IMR-90 (cell line): ENCODE measurements at regions not wholly inside any gene's neighbourhood (a gene's known extent, or its start where the extent isn't known, plus 50 kb on each side); places are given as distances from the start of the nearest gene placed in this dataset.

Source experiments
- ATAC-seq: fragments of 200-7000 bp; cut with Tn5 transposase; 2 replicates; pipeline ENCODE4 v1.9.1; 2020; ENCODE audit warnings: low read depth, mild to moderate bottlenecking, moderate library complexity
- BruUV-seq: library from RNA; stranded (reverse); fragments of 400-500 nt; replicated peaks from 2 replicates; lab custom pipeline; 2021; lab: Mats Ljungman, UMichigan
- CTCF ChIA-PET: fragments of 300-600 bp; formaldehyde crosslinking; extraction: SDS; loops from one replicate; lab custom pipeline; 2021; ENCODE audit warnings: antibody characterized with exemption; lab: Yijun Ruan, JAX
- POLR2A ChIA-PET: fragments of 300-600 bp; sonication (Branson Sonifier 250); formaldehyde crosslinking; loops from one replicate; lab custom pipeline; 2022; ENCODE audit warnings: antibody characterized with exemption; ENCODE audit not compliant: unreplicated experiment; lab: Charles Lee
- DNase-seq: peaks from one replicate; pipeline ENCODE4 v3.0.0; 2013
- H2AFZ ChIP-seq: replicated peaks from 2 replicates; pipeline ENCODE3; 2013; ENCODE audit warnings: low read length, mild to moderate bottlenecking; ENCODE audit not compliant: poor library complexity
- H2AK5ac ChIP-seq: 2 replicates; pipeline ENCODE4 v1.6.1; 2013; ENCODE audit warnings: low read depth, low read length, inconsistent platforms
- H2AK9ac ChIP-seq: replicated peaks from 2 replicates; pipeline ENCODE3; 2013; ENCODE audit warnings: mild to moderate bottlenecking, low read depth, low read length, moderate library complexity; ENCODE audit not compliant: poor library complexity
- H2BK120ac ChIP-seq: 2 replicates; pipeline ENCODE4 v1.6.1; 2013; ENCODE audit warnings: low read depth, low read length, inconsistent platforms
- H2BK15ac ChIP-seq: 3 replicates; pipeline ENCODE4 v1.6.1; 2013; ENCODE audit warnings: low read depth, low read length, inconsistent platforms
- H2BK20ac ChIP-seq: 2 replicates; pipeline ENCODE4 v1.6.1; 2013; ENCODE audit warnings: low read depth, mild to moderate bottlenecking, inconsistent platforms, low read length, moderate library complexity
- H2BK5ac ChIP-seq: 2 replicates; pipeline ENCODE4 v1.6.1; 2013; ENCODE audit warnings: mild to moderate bottlenecking, low read depth, low read length, inconsistent platforms; ENCODE audit not compliant: poor library complexity, severe bottlenecking
- H3K14ac ChIP-seq: replicated peaks from 2 replicates; pipeline ENCODE4 v1.6.1; 2013; ENCODE audit warnings: low read depth, low read length, inconsistent platforms
- H3K18ac ChIP-seq: 2 replicates; pipeline ENCODE4 v1.6.1; 2013; ENCODE audit warnings: low read depth, low read length, control low read depth
- H3K23ac ChIP-seq: 2 replicates; pipeline ENCODE4 v1.6.1; 2013; ENCODE audit warnings: low read depth, low read length, inconsistent platforms
- H3K27ac ChIP-seq: 2 replicates; pipeline ENCODE4 v1.5.1; 2013; ENCODE audit warnings: mild to moderate bottlenecking, control low read depth, low read length; ENCODE audit not compliant: insufficient read depth
- H3K27me3 ChIP-seq: 2 replicates; pipeline ENCODE4 v1.6.1; 2013; ENCODE audit warnings: low read length; ENCODE audit not compliant: control insufficient read depth, insufficient read depth
- H3K36me3 ChIP-seq: 2 replicates; pipeline ENCODE4 v1.6.1; 2013; ENCODE audit warnings: low read length, mixed read lengths; ENCODE audit not compliant: control insufficient read depth, insufficient read depth
- H3K4ac ChIP-seq: 2 replicates; pipeline ENCODE4 v1.6.1; 2013; ENCODE audit warnings: low read depth, low read length, inconsistent platforms
- H3K4me1 ChIP-seq: 2 replicates; pipeline ENCODE4 v1.6.1; 2013; ENCODE audit warnings: low read length, mixed read lengths; ENCODE audit not compliant: control insufficient read depth, insufficient read depth
- H3K4me2 ChIP-seq: 2 replicates; pipeline ENCODE4 v1.6.1; 2013; ENCODE audit warnings: low read depth, mild to moderate bottlenecking, control low read depth, low read length, moderate library complexity
- H3K4me3 ChIP-seq: 2 replicates; pipeline ENCODE4 v1.5.1; 2013; ENCODE audit warnings: low read depth, mild to moderate bottlenecking, control low read depth, low read length, moderate library complexity; ENCODE audit not compliant: insufficient read depth
- H3K56ac ChIP-seq: 2 replicates; pipeline ENCODE4 v1.6.1; 2013; ENCODE audit warnings: low read length, inconsistent platforms; ENCODE audit not compliant: insufficient read depth; ENCODE audit errors: extremely low read depth
- H3K79me1 ChIP-seq, 2 experiments: 2 replicates each; pipeline ENCODE4 v1.6.1; 2013; ENCODE audit warnings: low read length in 2 of 2, inconsistent platforms in 1 of 2, low read depth in 1 of 2
- H3K9ac ChIP-seq: 2 replicates; pipeline ENCODE4 v1.6.1; 2013; ENCODE audit warnings: low read depth, low read length, control low read depth
- H3K9me1 ChIP-seq: 2 replicates; pipeline ENCODE4 v1.6.1; 2013; ENCODE audit warnings: low read length, inconsistent platforms; ENCODE audit not compliant: insufficient read depth
- H3K9me3 ChIP-seq: 2 replicates; pipeline ENCODE4 v1.6.1; 2013; ENCODE audit warnings: low read length; ENCODE audit not compliant: control insufficient read depth, insufficient read depth
- H4K20me1 ChIP-seq: 2 replicates; pipeline ENCODE4 v1.6.1; 2013; ENCODE audit warnings: low read length, inconsistent platforms; ENCODE audit not compliant: insufficient read depth
- H4K5ac ChIP-seq: 2 replicates; pipeline ENCODE4 v1.6.1; 2013; ENCODE audit warnings: mild to moderate bottlenecking, low read depth, low read length, control low read depth
- H4K8ac ChIP-seq, 2 experiments: 2 replicates each; pipeline ENCODE4 v1.6.1; 2013; ENCODE audit warnings: low read depth in 2 of 2, low read length in 2 of 2, control low read depth in 1 of 2, inconsistent platforms in 1 of 2
- H4K91ac ChIP-seq: 2 replicates; pipeline ENCODE4 v1.6.1; 2013; ENCODE audit warnings: low read depth, low read length, inconsistent platforms; ENCODE audit not compliant: insufficient read depth
- BHLHE40 ChIP-seq: fragments of 150-350 bp; IDR thresholded peaks from 2 replicates; pipeline ENCODE4 v1.6.1; 2016; ENCODE audit warnings: mild to moderate bottlenecking, low read depth, low read length
- CHD1 ChIP-seq: IDR thresholded peaks from 2 replicates; pipeline ENCODE4 v1.6.1; 2012; ENCODE audit warnings: low read depth, low read length, improper control_type of control experiment
- FOS ChIP-seq: fragments of 150-350 bp; IDR thresholded peaks from 2 replicates; pipeline ENCODE4 v1.6.1; 2016; ENCODE audit warnings: low read depth, low read length
- MAFK ChIP-seq: IDR thresholded peaks from 2 replicates; pipeline ENCODE4 v1.6.1; 2012; ENCODE audit warnings: low read depth, low read length, improper control_type of control experiment
- MAZ ChIP-seq: IDR thresholded peaks from 2 replicates; pipeline ENCODE4 v1.6.1; 2012; ENCODE audit warnings: low read depth, mild to moderate bottlenecking, low read length, improper control_type of control experiment, moderate library complexity, borderline replicate concordance
- MXI1 ChIP-seq: IDR thresholded peaks from 2 replicates; pipeline ENCODE4 v1.6.1; 2012; ENCODE audit warnings: low read depth, mild to moderate bottlenecking, low read length, moderate library complexity, borderline replicate concordance
- NFE2L2 ChIP-seq: fragments of 150-350 bp; IDR thresholded peaks from 2 replicates; pipeline ENCODE4 v1.6.1; 2016; ENCODE audit warnings: low read depth, mild to moderate bottlenecking, low read length
- POLR2A ChIP-seq: IDR thresholded peaks from 2 replicates; pipeline ENCODE4 v1.6.1; 2012; ENCODE audit warnings: mild to moderate bottlenecking, low read depth, low read length
- RAD21 ChIP-seq: IDR thresholded peaks from 2 replicates; pipeline ENCODE4 v1.6.1; 2012; ENCODE audit warnings: low read length, improper control_type of control experiment
- RCOR1 ChIP-seq: IDR thresholded peaks from 2 replicates; pipeline ENCODE4 v1.6.1; 2012; ENCODE audit warnings: mild to moderate bottlenecking, low read length, improper control_type of control experiment; ENCODE audit not compliant: insufficient replicate concordance
- SMC3 ChIP-seq: fragments of 150-350 bp; IDR thresholded peaks from 2 replicates; pipeline ENCODE4 v1.6.1; 2016; ENCODE audit warnings: low read depth, mild to moderate bottlenecking, antibody characterized with exemption, low read length, moderate library complexity
- WGBS, 2 experiments: methylation state at CpG; one replicate each; pipeline versions ENCODE4 v1.1.5 to v1.1.7; 2013; ENCODE audit warnings: missing lambda C conversion rate in 2 of 2; ENCODE audit not compliant: insufficient read length in 1 of 2; ENCODE audit errors: extremely low coverage in 2 of 2; 5-methylcytosine and 5-hydroxymethylcytosine counted together
- dilution Hi-C: fragments of 300-500 bp; cut with HindIII; formaldehyde crosslinking; loops from one replicate; pipeline ENCODE4 v1.14.3; 2018; ENCODE audit warnings: low sequenced_read_pairs; ENCODE audit not compliant: unreplicated experiment
- in situ Hi-C: fragments of 300-500 bp; cut with MboI; formaldehyde crosslinking; loops from 3 replicates; pipeline ENCODE4 v1.14.3; 2019; ENCODE audit warnings: low sequenced_read_pairs, inconsistent platforms, mixed read lengths
- intact Hi-C: fragments of 100-400 bp; cut with micrococcal nuclease; formaldehyde crosslinking; loops from 2 replicates; pipeline ENCODE4 v1.10.0; 2022
- TF ChIP-seq, protein P1 (sequence below): conservative IDR thresholded peaks from 2 replicates; pipeline ENCODE4 v1.5.1; 2012; ENCODE audit warnings: mild to moderate bottlenecking, low read depth, low read length, improper control_type of control experiment
- TF ChIP-seq, protein P2 (sequence below): fragments of 150-350 bp; IDR thresholded peaks from 2 replicates; pipeline ENCODE4 v1.6.1; 2017; ENCODE audit warnings: mild to moderate bottlenecking, antibody characterized with exemption, low read length, low read depth

DNA sequence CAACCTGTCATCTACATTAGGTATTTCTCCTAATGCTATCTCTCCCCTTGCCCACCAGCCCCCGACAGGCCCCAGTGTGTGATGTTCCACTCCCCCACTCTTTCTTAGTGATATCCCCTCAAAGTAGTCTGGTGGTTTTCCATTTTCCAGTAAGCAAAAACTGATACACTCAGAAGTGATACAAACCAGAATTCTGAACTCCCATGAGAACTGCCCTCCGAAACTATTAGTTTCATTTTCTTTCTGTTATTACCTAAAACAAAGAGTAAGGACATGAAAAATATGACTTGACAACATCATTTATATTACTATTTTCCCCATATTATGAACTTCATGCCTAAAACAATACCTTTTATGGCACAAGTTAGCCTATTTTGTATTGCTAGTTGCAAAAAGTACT lies 175.0 kb downstream of the OTUD1 start:
- Histone ChIP-seq H3K9ac (no peak overlapping the region), H4K8ac (no peak overlapping the region), H3K18ac (no peak overlapping the region), H3K27me3 (no peaks in the 10 kb centered on the region), H3K56ac (no peak overlapping the region), H3K27ac (no peak overlapping the region), H3K4me1 (no peaks in the 10 kb centered on the region), H4K20me1 (no peaks in the 10 kb centered on the region), H3K36me3 (no peaks in the 10 kb centered on the region), H2BK5ac (no peak overlapping the region), H2AK9ac (no peak overlapping the region), H4K91ac (no peak overlapping the region), H2BK15ac (no peak overlapping the region), H3K4me3 (no peak overlapping the region), H2AK5ac (no peak overlapping the region), H2BK120ac (no peak overlapping the region), H3K14ac (no peak overlapping the region), H3K9me1 (no peaks in the 10 kb centered on the region), H3K23ac (no peak overlapping the region), H2BK20ac (no peak overlapping the region), H3K9me3 (peaks cover 15% of the 10 kb centered on the region), H3K79me1 (no peaks in the 10 kb centered on the region), H3K4ac (no peak overlapping the region), H2AFZ (no peak overlapping the region), H3K4me2 (no peak overlapping the region), H4K5ac (no peak overlapping the region)
- BruUV-seq: no TSS peak
- ChIA-PET CTCF (interaction anchor here (0.6 kb wide), 1 partner anchor 322 kb away, joined by 3 read pairs; no protein-coding TSS in a partner anchor), POLR2A (no interaction called here)
- TF ChIP-seq SMC3 (no peak), POLR2A (no peak), MXI1 (no peak), RAD21 (no peak), FOS (no peak), BHLHE40 (no peak), MAFK (no peak), NFE2L2 (no peak), MAZ (no peak), CHD1 (no peak), RCOR1 (no peak)
- TF ChIP-seq, protein P1, sequence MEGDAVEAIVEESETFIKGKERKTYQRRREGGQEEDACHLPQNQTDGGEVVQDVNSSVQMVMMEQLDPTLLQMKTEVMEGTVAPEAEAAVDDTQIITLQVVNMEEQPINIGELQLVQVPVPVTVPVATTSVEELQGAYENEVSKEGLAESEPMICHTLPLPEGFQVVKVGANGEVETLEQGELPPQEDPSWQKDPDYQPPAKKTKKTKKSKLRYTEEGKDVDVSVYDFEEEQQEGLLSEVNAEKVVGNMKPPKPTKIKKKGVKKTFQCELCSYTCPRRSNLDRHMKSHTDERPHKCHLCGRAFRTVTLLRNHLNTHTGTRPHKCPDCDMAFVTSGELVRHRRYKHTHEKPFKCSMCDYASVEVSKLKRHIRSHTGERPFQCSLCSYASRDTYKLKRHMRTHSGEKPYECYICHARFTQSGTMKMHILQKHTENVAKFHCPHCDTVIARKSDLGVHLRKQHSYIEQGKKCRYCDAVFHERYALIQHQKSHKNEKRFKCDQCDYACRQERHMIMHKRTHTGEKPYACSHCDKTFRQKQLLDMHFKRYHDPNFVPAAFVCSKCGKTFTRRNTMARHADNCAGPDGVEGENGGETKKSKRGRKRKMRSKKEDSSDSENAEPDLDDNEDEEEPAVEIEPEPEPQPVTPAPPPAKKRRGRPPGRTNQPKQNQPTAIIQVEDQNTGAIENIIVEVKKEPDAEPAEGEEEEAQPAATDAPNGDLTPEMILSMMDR: no peak
- TF ChIP-seq, protein P2, sequence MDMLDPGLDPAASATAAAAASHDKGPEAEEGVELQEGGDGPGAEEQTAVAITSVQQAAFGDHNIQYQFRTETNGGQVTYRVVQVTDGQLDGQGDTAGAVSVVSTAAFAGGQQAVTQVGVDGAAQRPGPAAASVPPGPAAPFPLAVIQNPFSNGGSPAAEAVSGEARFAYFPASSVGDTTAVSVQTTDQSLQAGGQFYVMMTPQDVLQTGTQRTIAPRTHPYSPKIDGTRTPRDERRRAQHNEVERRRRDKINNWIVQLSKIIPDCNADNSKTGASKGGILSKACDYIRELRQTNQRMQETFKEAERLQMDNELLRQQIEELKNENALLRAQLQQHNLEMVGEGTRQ: no peak
- WGBS, 2 experiments: no CpG with 5 or more reads among the region's 2 CpGs
- in situ Hi-C loops: no loop called here
- dilution Hi-C loops: no loop called here
- intact Hi-C loops: no loop called here
- DNase-seq: no peak
- ATAC-seq: no peak
